Esophagus squamous epithelium (tissue), 5 donors: ENCODE measurements at regions not wholly inside any gene's neighbourhood (a gene's known extent, or its start where the extent isn't known, plus 50 kb on each side); places are given as distances from the start of the nearest gene placed in this dataset.
"Not testable (repeated sequence)": the region's sequence is repeated elsewhere in the genome, so short reads cannot be mapped to it uniquely, and the experiment has no call there.

ENCODE experiments used
- DNase-seq: peaks from one replicate; lab custom pipeline; 2025; lab: John Stamatoyannopoulos, UW
- H3K27ac ChIP-seq, 4 donors: fragments of 200-600 bp; sonication (generic); one replicate each; pipeline ENCODE4 v1.5.1; 2016 to 2019; ENCODE audit warnings: mild to moderate bottlenecking in 1 of 4
- H3K27me3 ChIP-seq, 4 donors: fragments of 200-600 bp; sonication (generic); 1 replicate in 3 of 4; 2 replicates in 1 of 4; pipeline versions ENCODE4 v1.5.1 to v1.6.0; 2017 to 2021; ENCODE audit warnings: antibody characterized with exemption in 1 of 4
- H3K36me3 ChIP-seq, 3 donors: fragments of 200-600 bp; sonication (generic); one replicate each; pipeline ENCODE4 v1.5.1; 2016 to 2019
- H3K4me1 ChIP-seq, 3 donors: fragments of 200-600 bp; sonication (generic); one replicate each; pipeline ENCODE4 v1.5.1; 2017 to 2019
- H3K4me3 ChIP-seq, 4 donors: fragments of 200-600 bp; sonication (generic); 1 replicate in 3 of 4; 2 replicates in 1 of 4; pipeline ENCODE4 v1.5.1; 2016 to 2019; ENCODE audit warnings: mild to moderate bottlenecking in 2 of 4, moderate library complexity in 1 of 4
- H3K9me3 ChIP-seq, 3 donors: fragments of 200-600 bp; sonication (generic); one replicate each; pipeline ENCODE4 v1.5.1; 2016 to 2019
- POLR2A ChIP-seq, 4 donors: fragments of 450-650 bp; IDR thresholded peaks; one replicate each; pipeline ENCODE4 v1.6.1; 2017; ENCODE audit warnings: antibody characterized with exemption in 4 of 4, mild to moderate bottlenecking in 4 of 4, moderate library complexity in 3 of 4
- WGBS, 2 donors: methylation state at CpG; one replicate each; pipeline ENCODE4 v1.1.5; 2018; 5-methylcytosine and 5-hydroxymethylcytosine counted together
- intact Hi-C: fragments of 100-400 bp; cut with DNase I; formaldehyde crosslinking; loops from one replicate; pipeline ENCODE4 v1.15.0; 2022
- TF ChIP-seq, protein P1 (sequence below), 6 experiments: fragments of 450-650 bp in 4 of 6; fragments of 200-600 bp in 2 of 6; sonication (generic) in 2 of 6; IDR thresholded peaks; one replicate each; pipeline ENCODE4 v1.5.1; 2016 to 2019; ENCODE audit warnings: antibody characterized with exemption in 6 of 6, mild to moderate bottlenecking in 4 of 6, moderate library complexity in 4 of 6
- donor health status: DM: yes; HTN: yes; CAD: no.

DNA sequence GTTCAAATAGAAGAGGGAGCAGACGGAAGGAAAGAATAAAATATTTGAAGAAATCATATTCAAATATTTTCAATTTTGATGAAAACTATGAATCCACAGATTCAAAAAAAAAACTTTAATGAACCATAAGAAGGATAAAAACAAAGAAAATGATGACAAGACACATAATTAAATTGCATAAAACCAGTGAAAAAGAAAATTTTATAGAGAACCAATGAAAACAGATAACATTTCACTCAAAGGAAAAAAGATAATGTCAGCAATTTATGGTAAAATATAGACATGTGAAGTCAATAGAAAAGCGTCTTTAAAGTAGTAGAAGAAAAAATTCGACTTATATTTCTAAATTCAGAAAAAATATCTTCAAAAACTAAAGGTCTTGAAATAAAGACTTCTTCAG is 546.5 kb upstream of the ATXN7L3B start:
- Histone ChIP-seq H3K4me1 (no peaks in the 10 kb centered on the region), H3K36me3 (no peaks in the 10 kb centered on the region), H3K4me3 (no peak overlapping the region), H3K9me3 (no peaks in the 10 kb centered on the region), H3K27me3 (no peaks in the 10 kb centered on the region), H3K27ac (no peak overlapping the region)
- intact Hi-C loops: no loop called here
- no peak for TF ChIP-seq POLR2A (IDR thresholded peaks at IDR 0.05)
- TF ChIP-seq, protein P1, sequence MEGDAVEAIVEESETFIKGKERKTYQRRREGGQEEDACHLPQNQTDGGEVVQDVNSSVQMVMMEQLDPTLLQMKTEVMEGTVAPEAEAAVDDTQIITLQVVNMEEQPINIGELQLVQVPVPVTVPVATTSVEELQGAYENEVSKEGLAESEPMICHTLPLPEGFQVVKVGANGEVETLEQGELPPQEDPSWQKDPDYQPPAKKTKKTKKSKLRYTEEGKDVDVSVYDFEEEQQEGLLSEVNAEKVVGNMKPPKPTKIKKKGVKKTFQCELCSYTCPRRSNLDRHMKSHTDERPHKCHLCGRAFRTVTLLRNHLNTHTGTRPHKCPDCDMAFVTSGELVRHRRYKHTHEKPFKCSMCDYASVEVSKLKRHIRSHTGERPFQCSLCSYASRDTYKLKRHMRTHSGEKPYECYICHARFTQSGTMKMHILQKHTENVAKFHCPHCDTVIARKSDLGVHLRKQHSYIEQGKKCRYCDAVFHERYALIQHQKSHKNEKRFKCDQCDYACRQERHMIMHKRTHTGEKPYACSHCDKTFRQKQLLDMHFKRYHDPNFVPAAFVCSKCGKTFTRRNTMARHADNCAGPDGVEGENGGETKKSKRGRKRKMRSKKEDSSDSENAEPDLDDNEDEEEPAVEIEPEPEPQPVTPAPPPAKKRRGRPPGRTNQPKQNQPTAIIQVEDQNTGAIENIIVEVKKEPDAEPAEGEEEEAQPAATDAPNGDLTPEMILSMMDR (IDR thresholded peaks at IDR 0.05): no peak
- no peak for DNase-seq
- WGBS, 2 donors: 59 to 60% methylated on average over 3 of the region's 3 CpGs

GRCh38 chr12:73998894-73999293 is 538.7 kb upstream of the ATXN7L3B start:
- no peaks in the 10 kb centered on the region for H3K27me3 ChIP-seq
- no peak for DNase-seq
- no peaks in the 10 kb centered on the region for H3K4me1 ChIP-seq
- intact Hi-C loops: no loop called here
- no peak overlapping the region for H3K4me3 ChIP-seq
- no peaks in the 10 kb centered on the region for H3K9me3 ChIP-seq
- H3K36me3 ChIP-seq: no peaks in the 10 kb centered on the region
- H3K27ac ChIP-seq: no peak overlapping the region
- TF ChIP-seq, protein P1 (IDR thresholded peaks at IDR 0.05): no peak
- no peak for TF ChIP-seq POLR2A (IDR thresholded peaks at IDR 0.05)
- WGBS, 2 donors: 59 to 63% methylated on average over 1 of the region's 1 CpG

- DNase-seq: no peak
- TF ChIP-seq POLR2A (IDR thresholded peaks at IDR 0.05): no peak
- TF ChIP-seq, protein P1 (IDR thresholded peaks at IDR 0.05): no peak
- 87 to 88% methylated on average over 5 of the region's 5 CpGs for WGBS, 2 donors
These were observed 522.5 kb upstream of the ATXN7L3B start for GRCh38 chr12:74015118-74015517.

DNA sequence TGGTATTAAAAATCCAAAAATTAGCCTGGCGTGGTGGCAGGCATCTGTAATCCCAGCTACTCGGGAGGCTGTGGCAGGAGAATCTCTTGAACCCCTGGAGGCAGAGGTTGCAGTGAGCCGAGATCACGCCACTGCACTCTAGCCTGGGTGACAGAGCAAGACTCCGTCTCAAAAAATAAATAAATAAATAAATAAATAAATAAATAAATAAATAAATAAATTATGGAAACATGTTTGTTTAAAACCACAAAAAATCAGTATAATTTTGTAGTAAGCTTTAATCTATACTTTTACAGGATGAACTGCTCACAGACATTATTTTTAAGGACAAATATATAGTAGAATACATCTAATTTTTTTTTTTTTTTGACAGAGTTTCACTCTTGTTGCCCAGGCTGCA is 521.3 kb upstream of the ATXN7L3B start:
- H3K36me3 ChIP-seq, H3K9me3 ChIP-seq, H3K27ac ChIP-seq, H3K4me1 ChIP-seq, H3K4me3 ChIP-seq, H3K27me3 ChIP-seq, DNase-seq, intact Hi-C loops: not testable (repeated sequence)
- 94 to 95% methylated on average over 5 of the region's 5 CpGs for WGBS, 2 donors

More at GRCh38 chr12:74015118-74015517, 522.5 kb upstream of the ATXN7L3B start:
- Histone ChIP-seq H3K9me3 (no peaks in the 10 kb centered on the region), H3K27ac (no peak overlapping the region), H3K27me3 (no peaks in the 10 kb centered on the region), H3K4me1 (no peaks in the 10 kb centered on the region), H3K36me3 (no peaks in the 10 kb centered on the region), H3K4me3 (no peak overlapping the region)
- intact Hi-C loops: no loop called here

DNA sequence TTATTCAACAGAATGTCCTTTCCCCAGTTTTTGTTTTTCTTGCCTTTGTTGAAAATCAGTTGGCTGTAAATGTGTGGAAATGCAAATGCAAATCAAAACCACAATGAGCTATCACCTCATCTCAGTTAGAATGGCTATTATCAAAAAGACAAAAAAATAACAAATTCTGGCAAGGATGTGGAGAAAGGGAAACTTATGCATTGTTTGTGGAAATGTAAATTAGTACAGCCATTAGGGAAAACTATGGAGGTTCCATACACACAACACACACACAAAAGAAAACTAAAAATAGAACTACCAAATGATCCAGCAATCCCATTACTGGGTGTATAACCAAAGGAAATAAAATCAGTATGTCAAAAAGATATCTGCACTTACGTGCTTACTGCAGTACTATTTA is 518.8 kb upstream of the ATXN7L3B start:
- H3K9me3 ChIP-seq: no peaks in the 10 kb centered on the region
- no peak for DNase-seq
- no peak for TF ChIP-seq POLR2A (IDR thresholded peaks at IDR 0.05)
- TF ChIP-seq, protein P1 (IDR thresholded peaks at IDR 0.05): no peak
- intact Hi-C loops: no loop called here
- H3K27me3 ChIP-seq: no peaks in the 10 kb centered on the region
- H3K4me3 ChIP-seq: no peak overlapping the region
- 70 to 73% methylated on average over 1 of the region's 1 CpG for WGBS, 2 donors
- no peak overlapping the region for H3K27ac ChIP-seq
- H3K4me1 ChIP-seq: no peaks in the 10 kb centered on the region
- no peaks in the 10 kb centered on the region for H3K36me3 ChIP-seq

DNA sequence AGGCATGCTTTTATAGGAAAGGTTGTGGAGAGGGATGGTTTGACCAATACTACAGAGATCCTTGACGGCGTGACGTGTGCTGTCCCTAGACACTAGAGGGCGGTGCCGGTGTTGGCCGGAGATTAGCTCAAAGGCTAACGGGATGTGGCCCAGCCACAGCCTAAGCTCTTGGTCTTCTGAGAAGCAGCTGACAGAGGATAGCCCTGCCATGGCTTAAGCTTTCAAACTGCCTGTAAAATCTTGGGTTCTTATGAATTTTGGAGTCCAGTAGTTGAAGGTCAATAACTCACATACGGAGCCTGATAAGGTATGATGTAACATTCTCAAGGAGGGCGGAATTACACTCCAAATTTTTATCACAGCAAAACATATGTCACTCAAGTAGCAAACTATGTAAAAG is 515.7 kb upstream of the ATXN7L3B start:
- TF ChIP-seq, protein P1 (IDR thresholded peaks at IDR 0.05): peak in 5 of 6 experiments; percentile 33 to 68 (median 35)
- TF ChIP-seq POLR2A (IDR thresholded peaks at IDR 0.05): no peak
- no peak overlapping the region for H3K27ac ChIP-seq
- no peaks in the 10 kb centered on the region for H3K4me1 ChIP-seq
- intact Hi-C loops: no loop called here
- H3K4me3 ChIP-seq: no peak overlapping the region
- no peaks in the 10 kb centered on the region for H3K27me3 ChIP-seq
- no peak for DNase-seq
- 20 to 33% methylated on average over 8 to 9 of the region's 9 CpGs for WGBS, 2 donors
- no peaks in the 10 kb centered on the region for H3K9me3 ChIP-seq
- no peaks in the 10 kb centered on the region for H3K36me3 ChIP-seq
